LNCaP clone FGC (cell line): ENCODE measurements at regions not wholly inside any gene's neighbourhood (a gene's known extent, or its start where the extent isn't known, plus 50 kb on each side); places are given as distances from the start of the nearest gene placed in this dataset.

Source experiments
- DNase-seq: peaks from one replicate; pipeline ENCODE4 v3.0.0-alpha.2; 2011; ENCODE audit warnings: low read depth
- H3K4me3 ChIP-seq: 2 replicates; pipeline ENCODE4 v1.5.1; 2011; ENCODE audit warnings: mild to moderate bottlenecking, low read depth, low read length, control low read depth
- TF ChIP-seq, protein P1 (sequence below): IDR thresholded peaks from 2 replicates; pipeline ENCODE4 v1.5.1; 2012; ENCODE audit warnings: mild to moderate bottlenecking; ENCODE audit not compliant: control insufficient read depth, insufficient read depth; ENCODE audit errors: extremely low read depth

DNA sequence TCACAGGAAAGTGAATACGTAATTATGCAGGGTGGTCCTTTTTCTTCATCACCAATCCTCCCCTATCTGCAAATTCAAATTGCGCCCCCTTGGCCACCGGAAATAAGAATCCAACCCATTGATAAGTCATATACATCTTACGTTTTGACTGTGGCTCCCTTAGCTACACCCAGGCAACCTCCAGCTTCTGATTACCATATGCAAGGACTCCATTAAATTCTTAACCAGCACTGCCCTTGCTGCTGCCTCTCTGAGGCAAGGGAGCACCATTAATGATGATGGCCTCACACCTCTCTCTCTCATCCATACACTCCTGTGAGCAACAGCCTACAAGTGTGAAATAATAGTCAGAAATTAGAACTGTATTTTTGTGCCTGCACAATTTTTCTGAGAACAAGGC, 106.0 kb upstream of the NOCT start:
- peak overlapping the region; percentile 17 for H3K4me3 ChIP-seq
- no peak for DNase-seq
- TF ChIP-seq, protein P1, sequence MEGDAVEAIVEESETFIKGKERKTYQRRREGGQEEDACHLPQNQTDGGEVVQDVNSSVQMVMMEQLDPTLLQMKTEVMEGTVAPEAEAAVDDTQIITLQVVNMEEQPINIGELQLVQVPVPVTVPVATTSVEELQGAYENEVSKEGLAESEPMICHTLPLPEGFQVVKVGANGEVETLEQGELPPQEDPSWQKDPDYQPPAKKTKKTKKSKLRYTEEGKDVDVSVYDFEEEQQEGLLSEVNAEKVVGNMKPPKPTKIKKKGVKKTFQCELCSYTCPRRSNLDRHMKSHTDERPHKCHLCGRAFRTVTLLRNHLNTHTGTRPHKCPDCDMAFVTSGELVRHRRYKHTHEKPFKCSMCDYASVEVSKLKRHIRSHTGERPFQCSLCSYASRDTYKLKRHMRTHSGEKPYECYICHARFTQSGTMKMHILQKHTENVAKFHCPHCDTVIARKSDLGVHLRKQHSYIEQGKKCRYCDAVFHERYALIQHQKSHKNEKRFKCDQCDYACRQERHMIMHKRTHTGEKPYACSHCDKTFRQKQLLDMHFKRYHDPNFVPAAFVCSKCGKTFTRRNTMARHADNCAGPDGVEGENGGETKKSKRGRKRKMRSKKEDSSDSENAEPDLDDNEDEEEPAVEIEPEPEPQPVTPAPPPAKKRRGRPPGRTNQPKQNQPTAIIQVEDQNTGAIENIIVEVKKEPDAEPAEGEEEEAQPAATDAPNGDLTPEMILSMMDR, result no peak

DNA sequence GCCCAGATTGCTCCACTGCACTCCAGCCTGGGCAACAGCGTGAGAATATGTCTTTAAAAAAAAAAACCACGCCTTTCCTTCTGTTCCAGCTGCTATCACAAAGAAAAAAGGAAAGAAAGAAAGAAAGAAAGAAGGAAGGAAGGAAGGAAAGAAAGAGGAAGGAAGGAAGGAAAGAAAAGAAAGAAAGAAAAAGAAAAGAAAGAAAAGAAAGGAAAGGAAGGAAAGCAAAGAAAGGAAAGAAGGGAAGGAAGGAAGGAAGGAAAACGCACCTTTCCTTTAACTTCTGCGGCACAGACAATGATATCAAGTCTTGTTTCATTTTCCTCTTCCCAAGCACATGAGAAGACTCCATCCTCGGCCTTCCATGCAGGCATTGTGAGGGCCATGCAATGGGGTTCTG, 107.4 kb upstream of the NOCT start:
- H3K4me3 ChIP-seq, result no peak overlapping the region
- DNase-seq, result no peak
- TF ChIP-seq, protein P1, result no peak

DNA sequence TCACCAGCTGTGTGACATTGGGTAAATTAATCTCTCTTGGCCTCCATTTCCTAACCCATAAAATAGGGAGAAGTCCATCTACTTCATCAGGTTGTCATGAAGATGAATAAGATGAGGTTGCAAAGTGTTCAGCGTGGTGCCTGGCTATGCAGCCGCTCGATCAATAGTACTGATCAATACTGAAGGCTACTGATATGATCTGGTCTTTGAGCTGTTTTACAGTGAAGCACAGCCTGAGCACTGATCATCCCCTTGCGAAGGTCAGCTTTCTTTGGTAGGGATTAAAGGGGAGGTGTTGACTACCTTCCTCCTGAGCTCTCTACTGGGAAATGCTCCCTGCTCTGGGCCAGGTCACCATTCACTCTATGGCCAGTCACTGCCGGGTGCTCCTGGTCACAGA, 108.4 kb upstream of the NOCT start:
- TF ChIP-seq, protein P1, result no peak
- no peak for DNase-seq
- H3K4me3 ChIP-seq, result no peak overlapping the region

DNA sequence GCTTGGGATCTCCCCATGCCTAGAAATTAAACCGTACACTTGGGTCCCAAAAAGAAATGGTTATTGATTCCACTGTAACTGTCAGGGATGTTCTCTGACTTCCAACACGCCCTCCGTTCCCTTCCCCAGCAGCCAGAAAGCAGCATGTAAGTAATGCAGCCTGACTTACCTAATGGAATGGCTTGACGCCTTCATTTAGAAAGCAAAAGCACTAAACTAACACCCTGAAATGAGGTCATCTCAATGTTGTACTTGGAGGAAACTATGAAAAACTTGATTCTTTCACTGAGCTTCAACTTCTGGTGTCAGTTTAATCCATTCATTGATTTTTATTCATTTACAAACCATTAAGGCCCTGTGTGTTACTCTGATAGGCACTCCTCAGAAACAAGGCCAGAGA, 110.8 kb upstream of the NOCT start:
- TF ChIP-seq, protein P1, result no peak
- no peak overlapping the region for H3K4me3 ChIP-seq
- DNase-seq, result no peak

DNA sequence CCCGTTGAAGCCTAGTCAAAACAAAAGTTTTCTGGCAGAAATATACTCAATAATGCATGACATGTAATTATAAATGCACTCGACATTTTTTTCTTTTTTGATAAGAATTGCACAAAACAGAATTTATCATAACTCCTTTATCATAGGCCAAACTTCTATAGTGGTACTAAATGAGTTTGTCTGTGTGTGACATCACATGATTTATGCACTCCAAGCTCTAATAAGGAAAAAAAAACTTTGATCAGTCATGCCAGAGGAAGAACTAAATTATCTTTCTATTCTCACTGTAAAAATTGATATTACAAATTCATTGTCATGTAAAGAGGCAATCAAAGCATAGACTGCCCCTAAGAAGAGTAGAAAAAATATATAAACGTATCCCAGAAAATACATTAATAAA, 112.4 kb upstream of the NOCT start:
- no peak overlapping the region for H3K4me3 ChIP-seq
- no peak for DNase-seq
- TF ChIP-seq, protein P1, result no peak

DNA sequence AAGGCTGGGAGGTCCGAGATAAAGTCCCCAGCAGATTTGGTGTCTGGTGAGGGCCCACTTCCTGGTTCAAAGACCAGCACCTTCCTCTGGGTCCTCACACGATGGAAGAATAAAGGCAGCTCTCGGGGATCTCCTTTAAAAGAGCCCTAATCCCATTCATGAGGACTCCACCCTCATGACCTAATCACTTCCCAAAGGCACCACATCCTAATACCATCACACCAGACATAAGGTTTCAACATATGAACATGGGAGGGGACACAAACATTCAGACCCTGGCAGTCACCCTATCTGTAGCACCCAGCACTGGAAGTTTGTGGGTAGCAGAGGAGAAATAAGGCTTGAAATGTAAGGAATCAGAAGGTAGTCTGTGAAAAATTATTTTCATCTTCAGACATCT, 112.9 kb upstream of the NOCT start:
- TF ChIP-seq, protein P1, result no peak
- no peak for DNase-seq

DNA sequence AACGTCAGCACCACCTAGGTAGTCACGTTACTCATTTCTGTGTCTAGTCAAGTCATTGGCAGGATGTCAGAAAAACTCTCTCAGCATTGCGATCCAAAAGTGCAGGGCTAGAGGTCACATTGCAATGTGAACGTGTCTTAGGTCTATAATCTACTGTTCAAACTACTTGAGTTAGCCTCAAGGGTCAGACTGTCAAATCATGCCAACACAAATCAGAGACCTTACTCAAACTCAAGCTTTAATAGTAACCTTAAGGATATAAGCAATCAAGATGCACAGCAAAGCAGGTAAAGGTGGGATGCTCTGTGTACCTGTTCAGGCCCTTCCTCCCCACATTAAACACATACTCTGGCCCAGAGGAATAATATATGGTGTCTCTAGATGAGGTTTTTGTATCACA, 114.4 kb upstream of the NOCT start:
- no peak for DNase-seq
- TF ChIP-seq, protein P1, result no peak
- H3K4me3 ChIP-seq, result no peak overlapping the region

More for the DNA sequence above, 112.9 kb upstream of the NOCT start:
- no peak overlapping the region for H3K4me3 ChIP-seq
